HG03439 (cell line): ENCODE measurements at regions not wholly inside any gene's neighbourhood (a gene's known extent, or its start where the extent isn't known, plus 50 kb on each side); places are given as distances from the start of the nearest gene placed in this dataset.
"Not testable (repeated sequence)": the region's sequence is repeated elsewhere in the genome, so short reads cannot be mapped to it uniquely, and the experiment has no call there.

Experiments
- ATAC-seq: cut with Tn5 transposase; IDR thresholded peaks from one replicate; pipeline ENCODE4 v1.9.1; 2021; ENCODE audit warnings: mild to moderate bottlenecking, moderate library complexity; ENCODE audit not compliant: unreplicated experiment

- ATAC-seq = no peak
These were observed 139.2 kb upstream of the ECI2 start for GRCh38 chr6:4274382-4275082.

GRCh38 chr6:4272996-4273395 is 137.6 kb upstream of the ECI2 start:
- ATAC-seq = no peak

GRCh38 chr6:4271761-4272470 is 136.5 kb upstream of the ECI2 start:
- ATAC-seq = no peak

GRCh38 chr6:4270776-4271175 is 135.4 kb upstream of the ECI2 start:
- no peak for ATAC-seq

- ATAC-seq = no peak
These were observed 134.6 kb upstream of the ECI2 start for GRCh38 chr6:4270001-4270400.

GRCh38 chr6:4268171-4268570 is 132.8 kb upstream of the ECI2 start:
- ATAC-seq = no peak

- ATAC-seq = no peak
These were observed 130.4 kb upstream of the ECI2 start for GRCh38 chr6:4265740-4266139.

- ATAC-seq = no peak
These were observed 129.2 kb upstream of the ECI2 start for GRCh38 chr6:4264601-4265000.

- ATAC-seq = no peak
These were observed 128.7 kb upstream of the ECI2 start for GRCh38 chr6:4264081-4264480.

GRCh38 chr6:4262526-4262925 is 127.2 kb upstream of the ECI2 start:
- ATAC-seq = no peak

GRCh38 chr6:4259391-4259790 is 124.0 kb upstream of the ECI2 start:
- ATAC-seq = no peak

- no peak for ATAC-seq
These were observed 123.4 kb upstream of the ECI2 start for GRCh38 chr6:4258733-4259132.

GRCh38 chr6:4256969-4257368 is 121.6 kb upstream of the ECI2 start:
- no peak for ATAC-seq

GRCh38 chr6:4253604-4254231 is 118.3 kb upstream of the ECI2 start:
- ATAC-seq = no peak

GRCh38 chr6:4252445-4252844 is 117.1 kb upstream of the ECI2 start:
- ATAC-seq = not testable (repeated sequence)

- no peak for ATAC-seq
These were observed 115.3 kb upstream of the ECI2 start for GRCh38 chr6:4250645-4251044.

GRCh38 chr6:4243832-4244231 is 108.5 kb upstream of the ECI2 start:
- ATAC-seq = not testable (repeated sequence)

- ATAC-seq = no peak
These were observed 107.9 kb upstream of the ECI2 start for GRCh38 chr6:4243237-4243636.

GRCh38 chr6:4242601-4243000 is 107.2 kb upstream of the ECI2 start:
- ATAC-seq = no peak

GRCh38 chr6:4240148-4240547 is 104.8 kb upstream of the ECI2 start:
- no peak for ATAC-seq

- no peak for ATAC-seq
These were observed 89.9 kb upstream of the ECI2 start for GRCh38 chr6:4225161-4225872.
